H4 (cell line): ENCODE measurements at regions not wholly inside any gene's neighbourhood (a gene's known extent, or its start where the extent isn't known, plus 50 kb on each side); places are given as distances from the start of the nearest gene placed in this dataset.

Experiments used
- DNase-seq: peaks from one replicate; pipeline ENCODE4 v3.0.0-alpha.2; 2015; ENCODE audit warnings: low spot score

- DNase-seq: no peak
Observed at GRCh38 chr16:80489173-80489572, 51.6 kb upstream of the DYNLRB2 start.

GRCh38 chr16:80488167-80488566 is 52.6 kb upstream of the DYNLRB2 start:
- DNase-seq: no peak

DNA sequence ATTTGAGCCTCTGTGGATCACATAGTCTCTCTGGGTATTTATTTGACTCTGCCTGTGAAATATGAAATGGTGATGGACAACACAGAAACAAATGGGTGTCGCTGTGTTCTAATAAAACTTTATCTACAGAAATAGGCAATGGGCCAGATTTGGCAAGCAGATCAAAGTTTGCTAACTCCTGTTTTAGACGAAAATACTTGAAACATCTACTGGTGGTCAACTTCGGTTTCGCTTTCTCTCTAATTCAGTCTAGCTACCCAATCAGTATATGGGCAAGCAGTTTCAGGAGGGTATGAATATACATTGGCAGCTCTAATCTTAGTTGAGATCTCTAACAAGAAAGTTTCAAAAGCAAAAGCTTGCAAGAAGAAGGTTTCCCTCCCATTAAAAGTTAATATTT is 60.1 kb upstream of the DYNLRB2 start:
- no peak for DNase-seq

GRCh38 chr16:80477838-80478237 is 63.0 kb upstream of the DYNLRB2 start:
- no peak for DNase-seq

DNA sequence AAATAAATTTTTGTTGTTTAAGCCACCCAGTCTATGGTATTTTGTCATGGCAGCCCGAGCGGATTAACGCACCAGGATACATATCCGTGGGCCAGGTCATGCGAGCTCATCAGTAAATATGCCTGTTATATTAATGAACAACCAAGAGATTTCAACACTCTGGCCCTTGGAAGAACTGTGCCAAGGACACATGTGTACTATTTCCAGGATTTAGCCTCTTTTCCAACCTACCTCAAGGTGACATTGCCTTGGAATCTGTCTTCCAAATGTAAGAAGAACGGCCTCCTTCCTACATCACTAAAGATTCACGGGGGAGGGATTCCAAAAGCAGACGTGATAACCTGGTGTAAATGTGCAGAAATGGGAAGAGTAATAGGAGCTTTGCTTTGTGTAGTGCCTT is 72.8 kb upstream of the DYNLRB2 start:
- no peak for DNase-seq

- DNase-seq: peak; percentile 71
Observed at GRCh38 chr16:80466024-80466987, 74.5 kb upstream of the DYNLRB2 start.

GRCh38 chr16:80463751-80464495 is 76.9 kb upstream of the DYNLRB2 start:
- DNase-seq: no peak

DNA sequence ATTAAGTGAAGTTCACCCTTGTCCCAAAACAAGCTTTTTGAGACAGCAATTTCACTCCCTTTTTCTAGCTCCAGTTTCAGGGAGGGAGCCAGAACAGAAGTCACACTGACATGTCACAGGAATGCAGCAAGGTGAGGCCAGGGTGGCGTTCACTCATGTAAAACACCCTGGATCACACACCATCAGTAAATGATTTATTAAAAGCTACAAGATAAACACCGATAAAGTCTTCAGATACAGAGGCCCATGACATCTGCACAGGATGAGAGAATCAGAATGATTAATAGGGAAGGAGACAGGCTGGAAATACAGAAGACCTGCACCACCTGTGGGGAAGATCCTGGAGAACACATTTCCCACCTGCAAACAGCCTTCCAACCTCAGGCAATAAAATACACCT is 77.5 kb upstream of the DYNLRB2 start:
- DNase-seq: no peak

- no peak for DNase-seq
Observed at GRCh38 chr16:80462917-80463316, 77.9 kb upstream of the DYNLRB2 start.

GRCh38 chr16:80460988-80461387 is 79.8 kb upstream of the DYNLRB2 start:
- no peak for DNase-seq

DNA sequence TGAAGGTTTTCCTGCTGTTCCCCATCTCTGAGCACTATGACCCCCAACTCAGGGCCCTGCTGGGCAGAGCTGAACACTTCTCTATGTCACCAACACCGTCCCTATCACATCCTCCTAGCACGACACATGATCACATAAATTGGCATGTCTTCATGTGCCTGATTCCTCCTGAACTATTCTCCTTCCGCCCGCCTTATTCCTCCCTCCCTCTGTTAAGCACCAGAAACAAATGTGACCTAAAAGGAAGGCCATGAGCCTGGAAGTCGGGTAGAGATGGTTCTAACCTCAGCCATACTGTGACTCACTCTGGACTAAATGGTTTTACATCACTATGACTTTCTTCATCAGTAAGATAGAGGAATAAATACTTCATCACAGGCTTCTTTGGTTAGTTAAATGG is 80.8 kb upstream of the DYNLRB2 start:
- DNase-seq: no peak

GRCh38 chr16:80459331-80459777 is 81.4 kb upstream of the DYNLRB2 start:
- no peak for DNase-seq

GRCh38 chr16:80457871-80458270 is 82.9 kb upstream of the DYNLRB2 start:
- DNase-seq: no peak

GRCh38 chr16:80454802-80455201 is 86.0 kb upstream of the DYNLRB2 start:
- no peak for DNase-seq

GRCh38 chr16:80449392-80449791 is 91.4 kb upstream of the DYNLRB2 start:
- DNase-seq: no peak

DNA sequence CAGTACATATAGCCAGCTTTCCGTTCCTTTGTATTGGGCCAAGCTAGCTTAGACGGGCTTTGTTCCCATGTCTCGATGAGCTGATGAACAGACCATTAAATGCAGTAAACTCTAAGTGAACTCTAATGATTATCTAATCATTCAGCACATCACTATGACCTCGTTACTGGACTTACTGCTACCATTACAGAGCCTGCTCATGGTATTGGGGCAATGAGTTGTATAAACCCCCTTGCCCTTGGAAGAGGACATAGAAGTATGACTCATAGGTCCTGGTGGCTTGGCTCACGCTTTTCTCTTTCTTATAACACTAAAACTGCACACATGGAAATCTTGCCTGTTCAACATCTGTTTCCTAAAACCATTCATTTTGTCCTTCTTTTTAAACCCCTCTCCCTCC is 93.6 kb upstream of the DYNLRB2 start:
- no peak for DNase-seq

DNA sequence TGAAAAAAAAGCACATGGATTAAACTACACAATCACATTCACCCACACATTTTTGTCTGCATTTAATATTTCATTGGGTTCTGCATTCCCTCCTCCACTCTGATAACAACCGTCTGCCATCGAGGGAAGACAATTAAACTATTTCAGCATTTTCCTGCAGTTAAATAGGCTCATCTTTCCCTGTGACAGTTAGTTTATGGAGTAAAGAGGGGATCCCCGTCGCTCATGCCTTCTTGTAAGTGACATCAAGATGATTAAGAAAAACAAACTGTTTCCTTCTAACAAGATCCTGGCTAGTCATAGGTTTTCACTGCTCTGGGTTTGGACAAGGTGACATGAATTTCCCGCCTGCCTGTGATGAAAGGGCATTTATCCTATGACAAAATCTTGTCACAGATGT is 98.0 kb upstream of the DYNLRB2 start:
- DNase-seq: no peak

DNA sequence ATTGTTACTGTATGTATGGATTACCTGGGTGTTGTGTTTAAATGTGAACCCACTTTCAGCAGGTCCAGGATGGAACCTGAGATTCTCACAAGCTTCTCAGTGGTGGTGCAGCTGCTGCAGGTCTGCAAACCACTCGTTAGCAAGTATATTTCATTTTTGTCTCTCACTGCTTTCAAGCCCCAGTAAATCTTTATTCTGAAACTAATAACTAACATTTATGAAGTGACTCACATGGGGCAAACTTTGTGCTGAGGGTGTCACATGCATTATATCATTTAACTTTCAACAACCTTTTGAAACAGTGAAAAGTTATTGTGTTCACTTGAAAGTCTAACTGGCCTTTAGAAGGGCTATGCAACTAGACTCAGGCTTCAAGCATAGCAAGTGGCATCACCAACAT is 98.9 kb upstream of the DYNLRB2 start:
- no peak for DNase-seq

DNA sequence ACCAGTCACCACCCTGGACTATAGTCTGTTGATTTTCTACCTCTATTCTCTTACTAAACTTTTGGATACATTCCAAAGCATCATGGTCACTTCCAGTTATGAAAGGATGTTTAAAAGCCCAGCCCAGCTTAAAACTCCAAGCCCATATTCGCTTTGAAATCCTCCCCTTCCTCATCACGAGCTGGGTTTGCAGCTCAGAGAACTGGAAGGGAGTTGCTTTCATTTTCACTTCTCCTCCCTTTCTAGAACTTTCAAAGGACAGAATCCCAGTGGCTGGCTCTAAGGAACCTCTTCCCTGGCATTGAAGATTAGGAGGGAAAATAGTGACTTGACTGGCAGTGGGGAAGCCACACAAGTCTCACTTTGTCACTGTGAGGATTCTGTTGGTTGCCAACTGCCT is 100.1 kb upstream of the DYNLRB2 start:
- DNase-seq: no peak

DNA sequence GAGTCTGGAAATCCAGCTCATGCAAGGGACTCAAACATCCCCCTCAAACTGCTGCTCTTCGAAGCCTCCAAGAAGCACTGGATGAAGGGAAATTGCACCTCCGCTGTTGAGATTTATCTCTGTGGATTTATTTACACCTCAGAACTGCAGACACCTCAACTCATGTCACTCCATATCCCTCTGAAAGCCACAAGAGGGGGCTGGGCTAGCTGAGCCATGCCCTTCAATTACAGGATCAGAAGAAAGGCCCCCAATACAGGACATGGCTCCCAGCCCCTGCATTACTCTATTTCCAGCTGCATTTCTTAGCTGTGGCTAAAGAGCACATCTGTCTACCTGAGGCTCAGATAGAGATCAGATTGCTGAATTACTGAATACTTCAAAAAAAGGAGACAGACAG is 103.1 kb upstream of the DYNLRB2 start:
- DNase-seq: no peak

GRCh38 chr16:80436510-80436909 is 104.3 kb upstream of the DYNLRB2 start:
- no peak for DNase-seq

DNA sequence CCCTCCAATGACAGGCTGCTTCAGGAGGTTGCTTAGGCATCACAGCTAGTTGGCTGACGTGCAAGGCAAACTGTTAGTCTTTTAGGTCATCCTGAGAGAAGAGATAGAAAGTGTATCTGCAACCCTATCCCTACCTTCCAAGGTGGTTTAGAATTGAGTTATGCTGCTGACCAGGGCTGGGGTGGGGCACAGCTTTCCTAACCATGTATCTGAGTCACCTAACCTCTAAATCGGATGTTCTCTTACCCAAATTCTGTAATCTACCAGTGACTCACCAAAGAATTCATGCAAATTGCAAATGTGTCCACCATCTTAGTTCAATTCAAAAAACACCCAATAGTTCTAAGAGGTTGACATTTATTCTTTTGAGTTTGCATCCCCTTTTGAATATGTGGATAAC is 107.2 kb upstream of the DYNLRB2 start:
- peak; percentile 21 for DNase-seq

- no peak for DNase-seq
Observed at GRCh38 chr16:80427795-80428194, 113.0 kb upstream of the DYNLRB2 start.
